ENCODE measurements at regions not wholly inside any gene's neighbourhood (a gene's known extent, or its start where the extent isn't known, plus 50 kb on each side); places are given as distances from the start of the nearest gene placed in this dataset.

- TF ChIP-seq CTCF (IDR thresholded peaks at IDR 0.05; ENCODE audit: poor library complexity, severe bottlenecking), result no peak
- no peak for TF ChIP-seq POLR2AphosphoS5 (IDR thresholded peaks at IDR 0.05)
- TF ChIP-seq EP300 (conservative IDR thresholded peaks at IDR 0.05; ENCODE audit: poor library complexity, severe bottlenecking), result no peak
- TF ChIP-seq REST (IDR thresholded peaks at IDR 0.05; ENCODE audit: borderline replicate concordance), result no peak
- no peak for TF ChIP-seq EZH2 (IDR thresholded peaks at IDR 0.05; ENCODE audit: borderline replicate concordance, insufficient read depth, low read length, poor library complexity, severe bottlenecking)
- no peak for TF ChIP-seq RAD21 (conservative IDR thresholded peaks at IDR 0.05)
- no peak for TF ChIP-seq MXI1 (conservative IDR thresholded peaks at IDR 0.05; ENCODE audit: poor library complexity, severe bottlenecking)
- TF ChIP-seq TAF1 (IDR thresholded peaks at IDR 0.05; ENCODE audit: low read depth), result no peak
These were observed 68.9 kb downstream of the ALG10B start for GRCh38 chr12:38385486-38385885.

Data from neural cell (in vitro differentiated cells).